ENCODE measurements at regions not wholly inside any gene's neighbourhood (a gene's known extent, or its start where the extent isn't known, plus 50 kb on each side); places are given as distances from the start of the nearest gene placed in this dataset.

DNA sequence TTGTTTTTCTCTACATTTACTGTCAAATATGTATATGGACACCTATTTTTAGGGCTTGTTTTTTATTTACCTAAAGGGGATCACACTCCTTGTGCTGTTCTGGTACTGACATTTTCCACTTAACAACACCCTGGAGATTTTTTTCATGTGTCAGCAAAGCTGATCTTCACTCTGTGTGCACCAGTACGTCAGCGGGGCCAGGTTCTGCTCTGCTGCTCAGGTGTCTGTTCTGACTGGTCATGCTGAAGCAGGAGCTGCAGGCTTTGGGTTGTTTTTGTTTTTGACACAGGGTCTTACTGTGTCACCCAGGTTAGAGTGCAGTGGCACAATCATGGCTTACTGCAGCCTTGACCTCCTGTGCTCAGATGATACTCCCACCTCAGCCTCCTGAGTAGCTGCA lies 81.9 kb upstream of the CCND2 start:
- no peak overlapping the region for H3K9ac ChIP-seq (ENCODE audit: low read length)

More for the DNA sequence above, 81.9 kb upstream of the CCND2 start:
- H3K4me3 ChIP-seq (replicated peaks in 1 of 2; ENCODE audit: low read depth in 1 of 2, low read length in 2 of 2): no peak overlapping the region
- no peak overlapping the region for H3K4me2 ChIP-seq (ENCODE audit: low read length)
- no peak overlapping the region for H3K27ac ChIP-seq (ENCODE audit: low read depth, low read length)
- TF ChIP-seq CEBPB (IDR thresholded peaks at IDR 0.05; ENCODE audit: low read depth): no peak
- no peak for TF ChIP-seq JUND (IDR thresholded peaks at IDR 0.05)
- TF ChIP-seq CBX3 (IDR thresholded peaks at IDR 0.05; ENCODE audit: low read depth): no peak
- no peak for TF ChIP-seq TCF7L2 (IDR thresholded peaks at IDR 0.05; ENCODE audit: borderline replicate concordance, extremely low read depth, insufficient read depth, insufficient read length)
- TF ChIP-seq EGR1 (IDR thresholded peaks at IDR 0.05; ENCODE audit: low read depth): no peak
- TF ChIP-seq, protein P1, sequence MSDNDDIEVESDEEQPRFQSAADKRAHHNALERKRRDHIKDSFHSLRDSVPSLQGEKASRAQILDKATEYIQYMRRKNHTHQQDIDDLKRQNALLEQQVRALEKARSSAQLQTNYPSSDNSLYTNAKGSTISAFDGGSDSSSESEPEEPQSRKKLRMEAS (IDR thresholded peaks at IDR 0.05): no peak
- TF ChIP-seq, protein P2, sequence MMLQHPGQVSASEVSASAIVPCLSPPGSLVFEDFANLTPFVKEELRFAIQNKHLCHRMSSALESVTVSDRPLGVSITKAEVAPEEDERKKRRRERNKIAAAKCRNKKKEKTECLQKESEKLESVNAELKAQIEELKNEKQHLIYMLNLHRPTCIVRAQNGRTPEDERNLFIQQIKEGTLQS (IDR thresholded peaks at IDR 0.05): no peak
- no peak for TF ChIP-seq FOSL1 (IDR thresholded peaks at IDR 0.05; ENCODE audit: low read depth)
- TF ChIP-seq, protein P3, sequence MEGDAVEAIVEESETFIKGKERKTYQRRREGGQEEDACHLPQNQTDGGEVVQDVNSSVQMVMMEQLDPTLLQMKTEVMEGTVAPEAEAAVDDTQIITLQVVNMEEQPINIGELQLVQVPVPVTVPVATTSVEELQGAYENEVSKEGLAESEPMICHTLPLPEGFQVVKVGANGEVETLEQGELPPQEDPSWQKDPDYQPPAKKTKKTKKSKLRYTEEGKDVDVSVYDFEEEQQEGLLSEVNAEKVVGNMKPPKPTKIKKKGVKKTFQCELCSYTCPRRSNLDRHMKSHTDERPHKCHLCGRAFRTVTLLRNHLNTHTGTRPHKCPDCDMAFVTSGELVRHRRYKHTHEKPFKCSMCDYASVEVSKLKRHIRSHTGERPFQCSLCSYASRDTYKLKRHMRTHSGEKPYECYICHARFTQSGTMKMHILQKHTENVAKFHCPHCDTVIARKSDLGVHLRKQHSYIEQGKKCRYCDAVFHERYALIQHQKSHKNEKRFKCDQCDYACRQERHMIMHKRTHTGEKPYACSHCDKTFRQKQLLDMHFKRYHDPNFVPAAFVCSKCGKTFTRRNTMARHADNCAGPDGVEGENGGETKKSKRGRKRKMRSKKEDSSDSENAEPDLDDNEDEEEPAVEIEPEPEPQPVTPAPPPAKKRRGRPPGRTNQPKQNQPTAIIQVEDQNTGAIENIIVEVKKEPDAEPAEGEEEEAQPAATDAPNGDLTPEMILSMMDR (IDR thresholded peaks at IDR 0.05 in 2 of 3, conservative IDR thresholded peaks at IDR 0.05 in 1 of 3; ENCODE audit: borderline replicate concordance in 1 of 3, insufficient read depth in 1 of 3, low read depth in 2 of 3, low read length in 2 of 3): no peak
- TF ChIP-seq YY1 (IDR thresholded peaks at IDR 0.05; ENCODE audit: extremely low read depth, insufficient replicate concordance, low read depth, low read length): no peak
- TF ChIP-seq, protein P4, sequence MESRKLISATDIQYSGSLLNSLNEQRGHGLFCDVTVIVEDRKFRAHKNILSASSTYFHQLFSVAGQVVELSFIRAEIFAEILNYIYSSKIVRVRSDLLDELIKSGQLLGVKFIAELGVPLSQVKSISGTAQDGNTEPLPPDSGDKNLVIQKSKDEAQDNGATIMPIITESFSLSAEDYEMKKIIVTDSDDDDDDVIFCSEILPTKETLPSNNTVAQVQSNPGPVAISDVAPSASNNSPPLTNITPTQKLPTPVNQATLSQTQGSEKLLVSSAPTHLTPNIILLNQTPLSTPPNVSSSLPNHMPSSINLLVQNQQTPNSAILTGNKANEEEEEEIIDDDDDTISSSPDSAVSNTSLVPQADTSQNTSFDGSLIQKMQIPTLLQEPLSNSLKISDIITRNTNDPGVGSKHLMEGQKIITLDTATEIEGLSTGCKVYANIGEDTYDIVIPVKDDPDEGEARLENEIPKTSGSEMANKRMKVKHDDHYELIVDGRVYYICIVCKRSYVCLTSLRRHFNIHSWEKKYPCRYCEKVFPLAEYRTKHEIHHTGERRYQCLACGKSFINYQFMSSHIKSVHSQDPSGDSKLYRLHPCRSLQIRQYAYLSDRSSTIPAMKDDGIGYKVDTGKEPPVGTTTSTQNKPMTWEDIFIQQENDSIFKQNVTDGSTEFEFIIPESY (IDR thresholded peaks at IDR 0.05; ENCODE audit: extremely low read depth, insufficient replicate concordance, low read length): no peak
- no peak for TF ChIP-seq EZH2phosphoT487 (IDR thresholded peaks at IDR 0.05; ENCODE audit: borderline replicate concordance)
- ChIA-PET POLR2A (no interaction called here), CTCF (no interaction called here), RAD21 (ENCODE audit: low non-redundant PET in 1 of 2, low total read pairs in 2 of 2, uncharacterized antibody in 2 of 2, unreplicated experiment in 2 of 2) (no interaction called here)
- no peak overlapping the region for H2AFZ ChIP-seq (ENCODE audit: low read depth, low read length, poor library complexity, severe bottlenecking)
- peaks cover 46% of the 10 kb centered on the region for H3K27me3 ChIP-seq (ENCODE audit: insufficient read depth, low read length)
- intact Hi-C loops (cut with micrococcal nuclease): no loop called here
- no peaks in the 10 kb centered on the region for H3K4me1 ChIP-seq (ENCODE audit: control insufficient read depth in 1 of 2, insufficient read depth in 2 of 2, low read length in 2 of 2)
- DNase-seq (ENCODE audit: low read depth, low spot score) (no peak), ATAC-seq (no peak)
- H4K20me1 ChIP-seq (ENCODE audit: insufficient read depth): no peaks in the 10 kb centered on the region
- H3K9me2 ChIP-seq (ENCODE audit: insufficient read depth): no peaks in the 10 kb centered on the region
- BruUV-seq (replicated peaks): no TSS peak
- H3K36me3 ChIP-seq (ENCODE audit: control insufficient read depth in 1 of 2, insufficient read depth in 2 of 2, low read length in 2 of 2): no peaks in the 10 kb centered on the region
- H3K79me2 ChIP-seq (ENCODE audit: insufficient read depth, low read length): no peaks in the 10 kb centered on the region
- no peaks in the 10 kb centered on the region for H3K9me3 ChIP-seq (ENCODE audit: control insufficient read depth in 1 of 2, insufficient read depth in 1 of 2, low read depth in 1 of 2, low read length in 2 of 2)

Measured in HCT116 (cell line).